ENCODE measurements at regions not wholly inside any gene's neighbourhood (a gene's known extent, or its start where the extent isn't known, plus 50 kb on each side); places are given as distances from the start of the nearest gene placed in this dataset.

- DNase-seq: no peak
These were observed 425.7 kb upstream of the FAT1 start for GRCh38 chr4:187149229-187149945.

GRCh38 chr4:187157380-187157958, 433.8 kb upstream of the FAT1 start:
- DNase-seq: no peak

GRCh38 chr4:187158003-187158402, 434.3 kb upstream of the FAT1 start:
- no peak for DNase-seq

GRCh38 chr4:187160486-187160885, 436.8 kb upstream of the FAT1 start:
- DNase-seq: no peak

GRCh38 chr4:187166886-187167512, 443.3 kb upstream of the FAT1 start:
- no peak for DNase-seq

GRCh38 chr4:187171706-187172339, 448.2 kb upstream of the FAT1 start:
- no peak for DNase-seq

GRCh38 chr4:187172340-187172761, 448.7 kb upstream of the FAT1 start:
- no peak for DNase-seq

- no peak for DNase-seq
These were observed 451.1 kb upstream of the FAT1 start for GRCh38 chr4:187174749-187175148.

- DNase-seq: no peak
These were observed 451.5 kb upstream of the FAT1 start for GRCh38 chr4:187175197-187175596.

- DNase-seq: no peak
These were observed 452.7 kb upstream of the FAT1 start for GRCh38 chr4:187176261-187176910.

- DNase-seq: no peak
These were observed 454.4 kb upstream of the FAT1 start for GRCh38 chr4:187178084-187178483.

- DNase-seq: no peak
These were observed 454.9 kb upstream of the FAT1 start for GRCh38 chr4:187178587-187178986.

- no peak for DNase-seq
These were observed 455.7 kb upstream of the FAT1 start for GRCh38 chr4:187179086-187180058.

- no peak for DNase-seq
These were observed 457.4 kb upstream of the FAT1 start for GRCh38 chr4:187181054-187181453.

- DNase-seq: no peak
These were observed 459.7 kb upstream of the FAT1 start for GRCh38 chr4:187183346-187183745.

GRCh38 chr4:187183826-187184225, 460.2 kb upstream of the FAT1 start:
- no peak for DNase-seq

GRCh38 chr4:187184508-187184907, 460.9 kb upstream of the FAT1 start:
- DNase-seq: peak; percentile 7

GRCh38 chr4:187188118-187188517, 464.5 kb upstream of the FAT1 start:
- DNase-seq: no peak

- DNase-seq: no peak
These were observed 465.1 kb upstream of the FAT1 start for GRCh38 chr4:187188741-187189140.

- no peak for DNase-seq
These were observed 466.7 kb upstream of the FAT1 start for GRCh38 chr4:187190390-187190789.

- no peak for DNase-seq
These were observed 468.0 kb upstream of the FAT1 start for GRCh38 chr4:187191676-187192075.

GRCh38 chr4:187192266-187192665, 468.6 kb upstream of the FAT1 start:
- no peak for DNase-seq

Measured in NCI-H1417 treated with DMSO at 0.1 percent for 48 hours (cell line).